Kidney capillary endothelial cell (primary cell): ENCODE measurements at regions not wholly inside any gene's neighbourhood (a gene's known extent, or its start where the extent isn't known, plus 50 kb on each side); places are given as distances from the start of the nearest gene placed in this dataset.

Experiments
- DNase-seq: peaks from one replicate; pipeline ENCODE4 v3.0.0-alpha.2; 2018; ENCODE audit warnings: low spot score

GRCh38 chr4:125808570-125808969 lies 493.8 kb downstream of the FAT4 start:
- DNase-seq: no peak

- no peak for DNase-seq
Measured at GRCh38 chr4:125811892-125812291, 497.1 kb downstream of the FAT4 start.

- DNase-seq: no peak
Measured at GRCh38 chr4:125826801-125827695, 512.3 kb downstream of the FAT4 start.

- no peak for DNase-seq
Measured at GRCh38 chr4:125827696-125828052, 512.9 kb downstream of the FAT4 start.

GRCh38 chr4:125828346-125828745 lies 513.6 kb downstream of the FAT4 start:
- DNase-seq: no peak

GRCh38 chr4:125832161-125832560 lies 517.4 kb downstream of the FAT4 start:
- DNase-seq: no peak

- no peak for DNase-seq
Measured at GRCh38 chr4:125836597-125837195, 521.9 kb downstream of the FAT4 start.

GRCh38 chr4:125837493-125838201 lies 522.9 kb downstream of the FAT4 start:
- no peak for DNase-seq

GRCh38 chr4:125838202-125838601 lies 523.4 kb downstream of the FAT4 start:
- DNase-seq: no peak

- no peak for DNase-seq
Measured at GRCh38 chr4:125838924-125839323, 524.2 kb downstream of the FAT4 start.

GRCh38 chr4:125843947-125844346 lies 529.2 kb downstream of the FAT4 start:
- no peak for DNase-seq

- DNase-seq: no peak
Measured at GRCh38 chr4:125847518-125847917, 532.8 kb downstream of the FAT4 start.

- no peak for DNase-seq
Measured at GRCh38 chr4:125849869-125850268, 535.1 kb downstream of the FAT4 start.

- DNase-seq: no peak
Measured at GRCh38 chr4:125891597-125892258, 577.0 kb downstream of the FAT4 start.

- no peak for DNase-seq
Measured at GRCh38 chr4:125904802-125905201, 590.0 kb downstream of the FAT4 start.

- no peak for DNase-seq
Measured at GRCh38 chr4:125911058-125911457, 596.3 kb downstream of the FAT4 start.

GRCh38 chr4:125911481-125911880 lies 596.7 kb downstream of the FAT4 start:
- no peak for DNase-seq

- no peak for DNase-seq
Measured at GRCh38 chr4:125917559-125917958, 602.8 kb downstream of the FAT4 start.

GRCh38 chr4:125928652-125929051 lies 613.9 kb downstream of the FAT4 start:
- no peak for DNase-seq

GRCh38 chr4:125938541-125938940 lies 623.8 kb downstream of the FAT4 start:
- no peak for DNase-seq

GRCh38 chr4:125940426-125940825 lies 625.7 kb downstream of the FAT4 start:
- no peak for DNase-seq

- DNase-seq: no peak
Measured at GRCh38 chr4:125944966-125945365, 630.2 kb downstream of the FAT4 start.
